Activated CD4-positive, alpha-beta T cell treated with anti-CD3 and anti-CD28 coated beads for 4 hours (primary cell): ENCODE measurements at regions not wholly inside any gene's neighbourhood (a gene's known extent, or its start where the extent isn't known, plus 50 kb on each side); places are given as distances from the start of the nearest gene placed in this dataset.
"Not testable (repeated sequence)": the region's sequence is repeated elsewhere in the genome, so short reads cannot be mapped to it uniquely, and the experiment has no call there.

Experiments used
- DNase-seq, 2 donors: peaks; one replicate each; pipeline ENCODE4 v3.0.0-alpha.2; 2020

DNA sequence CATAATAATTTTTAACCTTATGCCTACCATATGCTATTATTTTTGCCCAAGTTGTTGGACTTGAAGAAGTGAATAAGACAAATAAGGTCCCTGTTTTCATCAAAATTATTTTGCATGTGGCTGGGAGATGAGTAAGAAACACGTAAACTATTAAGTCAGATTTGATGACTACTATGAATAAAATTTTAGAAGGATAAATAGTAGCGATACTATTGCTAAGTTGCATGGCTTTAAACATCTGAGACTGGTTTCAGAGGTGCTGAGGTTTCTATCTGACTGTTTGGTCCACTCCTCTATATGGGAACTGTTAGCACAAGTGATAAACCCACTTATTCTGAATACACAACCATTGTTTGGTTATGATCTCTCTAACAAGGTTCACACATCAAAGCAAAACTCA, 674.3 kb upstream of the MDGA2 start:
- no peak for DNase-seq

DNA sequence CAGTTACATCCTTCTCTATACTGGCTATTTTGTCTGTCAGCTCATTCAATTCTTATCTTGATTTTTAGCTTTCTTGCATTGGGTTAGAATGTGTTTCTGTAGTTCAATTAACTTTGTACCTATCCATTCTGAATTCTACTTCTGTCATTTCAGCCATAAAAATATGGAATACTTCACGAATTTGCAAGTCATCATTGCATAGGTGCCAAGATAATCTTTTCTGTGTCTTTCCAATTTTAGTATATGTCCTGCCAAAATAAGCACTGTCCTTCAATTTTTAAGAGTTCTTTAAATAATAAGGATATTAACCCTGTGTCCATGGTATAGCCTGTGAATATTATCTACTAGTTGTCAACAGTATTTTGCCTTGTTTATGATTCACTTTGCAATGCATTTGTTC, 665.7 kb upstream of the MDGA2 start:
- no peak for DNase-seq

DNA sequence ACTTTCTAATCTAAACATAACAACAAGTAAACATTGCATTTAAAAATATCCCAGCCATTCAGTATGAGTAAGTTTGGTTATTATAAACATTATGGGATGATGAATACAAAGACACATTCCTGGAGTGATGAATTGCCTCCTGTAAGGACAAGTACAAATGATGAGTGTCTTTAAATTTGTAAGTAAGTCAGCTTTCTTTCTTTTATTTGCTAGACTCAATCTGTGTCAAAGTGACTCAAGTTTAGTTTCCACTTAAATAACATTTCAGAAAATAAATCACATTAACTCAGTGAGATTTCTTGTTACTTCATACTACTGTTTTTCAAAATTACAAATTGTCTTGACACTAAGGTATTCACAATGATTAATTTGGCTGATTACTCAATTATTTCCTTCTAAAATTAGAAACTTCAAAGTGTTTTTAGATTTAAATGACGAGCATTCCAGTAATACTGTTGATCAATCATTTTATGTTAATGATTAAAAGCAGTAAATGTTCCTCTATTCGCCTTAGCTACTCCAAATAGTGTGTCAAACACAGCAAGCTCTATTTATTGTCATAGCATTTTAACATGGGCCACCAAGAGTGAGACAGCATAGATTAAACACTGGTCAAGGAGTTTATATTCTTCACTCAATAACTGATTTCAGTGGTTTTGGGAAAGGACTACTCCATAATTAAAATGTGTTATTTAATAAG, 658.0 kb upstream of the MDGA2 start:
- no peak for DNase-seq

DNA sequence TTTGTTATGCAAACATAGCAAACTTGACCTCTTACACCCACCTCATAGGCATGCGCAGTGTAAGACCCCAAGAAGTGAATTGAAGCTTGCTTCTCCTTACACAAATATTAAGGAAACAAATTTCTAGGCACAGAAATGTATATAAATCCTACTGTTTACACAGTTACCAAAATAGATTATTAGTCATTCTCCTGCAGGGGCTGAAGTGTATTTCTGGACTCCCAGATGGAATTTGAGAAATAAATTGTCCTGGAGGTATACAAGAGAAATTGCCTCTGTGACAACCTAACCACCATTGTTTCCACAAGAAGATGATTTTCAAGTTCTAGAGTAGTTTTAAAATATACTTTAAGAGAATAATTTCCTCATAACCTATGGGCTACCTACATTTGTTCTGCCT, 656.0 kb upstream of the MDGA2 start:
- DNase-seq = no peak

DNA sequence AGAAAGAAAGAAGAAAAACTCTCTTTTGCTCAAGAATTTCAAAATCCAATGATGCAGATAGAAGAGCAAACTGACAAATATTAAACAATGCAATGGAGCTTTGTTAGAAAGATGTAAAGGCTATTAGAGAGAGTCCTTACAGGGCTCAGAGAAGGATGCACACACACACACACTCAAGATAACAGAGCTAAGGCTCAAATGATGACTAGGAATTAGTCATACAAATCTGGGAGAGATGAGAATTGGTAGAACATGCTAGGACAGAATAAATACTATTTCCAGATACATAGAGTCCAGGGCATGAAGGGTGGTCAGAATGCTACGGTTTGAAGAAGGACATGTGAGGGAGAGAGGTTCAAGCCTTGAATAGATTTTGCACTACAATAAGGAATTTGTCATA, 650.1 kb upstream of the MDGA2 start:
- DNase-seq = no peak

DNA sequence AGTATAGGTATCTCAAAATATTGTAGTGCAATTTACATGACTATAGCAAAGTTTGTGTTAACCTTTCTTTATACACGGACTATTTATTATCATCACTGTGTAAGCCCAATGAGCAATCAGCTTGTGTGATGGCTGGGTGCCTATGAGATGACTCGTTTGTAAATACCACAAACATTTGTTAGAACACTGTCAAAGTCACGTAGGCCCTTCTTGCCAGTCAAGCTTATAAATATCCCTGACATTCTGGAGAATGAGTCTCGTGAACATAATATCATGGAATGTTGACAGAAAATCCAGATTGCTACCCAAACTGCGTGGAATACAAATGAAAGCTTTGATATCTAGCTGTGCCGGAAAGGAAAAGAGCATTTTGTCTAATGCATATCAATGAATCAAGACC, 648.3 kb upstream of the MDGA2 start:
- DNase-seq = no peak

DNA sequence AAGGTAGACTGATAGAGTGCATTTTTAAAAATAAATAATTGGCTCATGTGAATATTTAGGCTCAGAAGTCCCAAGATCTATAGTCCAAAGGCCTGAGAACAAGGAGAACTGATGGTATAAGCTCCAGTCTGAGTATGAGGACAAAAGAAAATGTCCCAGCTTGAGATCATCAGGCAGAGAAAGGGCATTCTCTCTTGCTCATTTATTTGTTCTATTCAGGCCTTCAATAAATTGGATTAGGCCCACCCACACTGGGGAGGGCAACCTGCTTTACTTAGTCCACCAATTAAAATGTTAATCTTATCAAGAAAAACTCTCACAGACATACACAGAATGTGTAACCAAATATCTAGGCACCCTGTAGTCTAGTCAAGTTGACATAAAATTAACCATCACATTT, 644.4 kb upstream of the MDGA2 start:
- no peak for DNase-seq

DNA sequence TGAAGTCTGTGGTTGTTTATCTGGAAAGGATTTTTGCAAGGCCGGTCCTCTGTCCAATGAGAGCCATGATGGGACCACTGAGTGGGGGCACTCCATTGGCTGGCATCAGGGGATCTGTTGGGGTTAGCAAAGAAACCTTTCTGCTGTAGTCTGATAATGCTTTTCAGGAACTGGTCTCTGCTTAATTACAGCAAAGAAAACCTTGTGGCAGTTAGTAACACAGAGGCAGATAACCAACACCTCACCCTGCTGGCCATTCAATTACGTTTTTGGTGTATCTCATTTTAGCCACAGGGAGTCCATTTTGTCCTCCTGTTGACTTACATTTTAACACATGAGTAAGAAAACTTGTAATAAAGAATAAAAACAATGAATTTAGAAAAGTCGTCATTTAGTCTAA, 629.3 kb upstream of the MDGA2 start:
- no peak for DNase-seq

DNA sequence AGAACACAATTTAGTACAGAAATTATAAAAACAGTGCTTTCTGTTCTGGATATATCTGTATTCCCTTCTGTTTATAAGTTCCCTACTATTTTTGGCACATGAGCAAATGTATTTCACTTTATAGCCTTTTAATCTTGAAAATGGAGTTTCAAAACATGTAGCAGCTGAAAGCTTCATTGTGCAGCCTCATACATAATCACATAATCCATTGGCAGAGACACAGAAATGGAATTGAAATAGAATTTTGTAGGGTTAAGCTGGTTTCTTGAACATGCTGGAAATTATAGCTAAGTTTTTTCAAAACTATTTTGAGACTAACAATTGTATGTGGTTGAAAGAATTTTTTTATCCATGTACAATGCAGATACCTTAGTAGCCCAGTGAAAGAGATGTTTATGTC, 614.3 kb upstream of the MDGA2 start:
- DNase-seq = no peak

DNA sequence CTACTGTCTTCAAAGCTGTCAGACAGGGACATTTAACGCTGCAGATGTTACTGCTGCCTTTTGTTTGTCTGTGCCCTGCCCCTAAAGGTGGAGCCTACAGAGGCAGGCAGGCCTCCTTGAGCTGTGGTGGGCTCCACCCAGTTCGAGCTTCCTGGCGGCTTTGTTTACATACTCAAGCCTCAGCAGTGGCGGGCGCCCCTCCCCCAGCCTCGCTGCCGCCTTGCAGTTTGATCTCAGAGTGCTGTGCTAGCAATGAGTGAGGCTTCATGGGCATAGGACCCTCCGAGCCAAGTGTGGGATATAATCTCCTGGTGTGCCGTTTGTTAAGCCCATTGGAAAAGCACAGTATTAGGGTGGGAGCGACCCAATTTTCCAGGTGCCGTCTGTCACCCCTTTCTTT, 609.8 kb upstream of the MDGA2 start:
- not testable (repeated sequence) for DNase-seq

DNA sequence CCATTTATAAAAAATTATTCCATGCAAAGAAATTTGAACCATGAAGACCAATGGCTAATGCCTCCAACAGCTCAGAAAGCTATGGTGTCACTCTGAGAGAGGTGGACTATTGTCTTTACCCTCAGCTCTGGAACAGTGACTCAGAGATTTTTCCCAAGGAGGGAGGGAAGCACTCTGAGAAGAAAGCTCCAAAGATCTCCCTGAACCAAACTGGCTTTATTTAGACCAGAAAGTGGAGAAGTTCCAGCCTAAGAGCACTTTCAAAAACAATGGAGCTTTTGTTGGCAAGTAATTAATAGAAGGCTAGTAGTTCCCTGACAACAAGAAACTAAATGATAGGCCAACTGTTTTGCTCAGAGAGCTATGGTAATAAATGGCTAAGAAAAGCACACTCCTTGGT, 599.9 kb upstream of the MDGA2 start:
- no peak for DNase-seq

DNA sequence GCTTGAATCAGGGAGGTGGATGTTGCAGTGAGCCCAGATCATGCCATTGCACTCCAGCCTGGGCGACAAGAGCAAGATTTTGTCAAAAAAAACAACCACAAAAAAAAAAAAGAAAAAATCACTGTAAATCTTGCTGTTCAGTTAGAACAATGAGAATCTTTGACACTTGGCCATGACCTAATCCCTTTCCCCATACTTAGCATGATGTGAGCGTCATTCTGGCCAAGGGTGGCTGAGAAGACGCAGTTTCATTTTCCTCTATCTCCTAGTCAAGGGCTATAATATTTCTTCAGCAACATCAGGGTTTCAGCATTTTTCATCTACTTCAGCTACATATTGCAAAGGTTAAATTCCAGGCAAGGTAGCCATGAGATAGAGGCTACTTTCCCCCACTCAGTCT, 599.4 kb upstream of the MDGA2 start:
- DNase-seq = no peak

DNA sequence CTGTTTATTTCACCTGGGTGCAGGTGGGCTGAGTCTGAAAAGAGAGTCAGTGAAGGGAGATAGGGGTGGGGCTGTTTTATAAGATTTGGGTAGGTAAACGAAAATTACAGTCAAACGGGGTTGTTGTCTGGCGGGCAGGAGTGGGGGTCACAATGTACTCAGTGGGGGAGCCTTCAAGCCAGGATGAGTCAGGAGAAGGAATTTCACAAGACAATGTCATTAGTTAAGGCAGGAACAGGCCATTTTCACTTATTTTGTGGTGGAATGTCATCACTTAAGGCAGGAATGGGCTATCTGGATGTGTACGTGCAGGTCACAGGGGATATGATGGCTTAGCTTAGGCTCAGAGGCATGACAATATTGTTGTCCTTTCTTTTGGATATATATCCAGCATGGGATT, 592.5 kb upstream of the MDGA2 start:
- DNase-seq = not testable (repeated sequence)

DNA sequence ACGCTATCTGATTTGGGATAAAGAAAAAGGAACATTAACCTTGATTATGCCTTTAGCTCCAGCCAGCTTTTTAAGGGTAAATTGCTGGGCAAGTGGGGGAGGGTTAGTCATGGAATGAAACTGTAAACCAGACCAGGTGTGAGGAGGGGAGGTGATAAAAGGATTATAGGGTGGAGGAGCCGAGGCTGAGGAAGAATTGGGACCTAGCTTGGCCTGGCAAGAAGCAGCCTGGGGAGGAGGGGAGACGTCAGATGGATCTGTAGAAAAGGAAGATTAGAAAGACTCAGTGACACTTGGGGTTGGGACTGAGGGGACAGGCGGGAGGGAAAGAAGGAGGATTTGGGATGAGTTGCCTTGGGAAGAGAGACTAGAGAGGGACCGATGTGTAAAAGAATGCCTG, 590.8 kb upstream of the MDGA2 start:
- not testable (repeated sequence) for DNase-seq

DNA sequence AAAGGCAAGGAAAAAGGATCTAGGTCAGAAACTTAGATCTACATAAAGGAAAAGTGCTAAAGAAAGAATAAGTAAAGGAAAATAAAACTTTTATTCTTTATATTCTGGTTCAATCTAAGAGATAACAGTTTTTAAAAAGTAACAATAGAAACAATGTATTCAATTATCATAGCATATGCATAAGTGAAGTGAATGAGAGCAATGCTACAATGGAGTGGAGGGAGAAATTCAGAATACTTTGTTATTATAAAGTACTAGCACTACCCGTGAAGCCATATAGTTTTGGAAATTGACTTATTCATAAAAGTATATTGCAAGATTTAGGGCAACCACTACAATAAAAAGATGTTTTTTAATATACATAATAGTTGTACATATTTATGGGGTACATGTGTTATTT, 586.0 kb upstream of the MDGA2 start:
- DNase-seq = no peak

DNA sequence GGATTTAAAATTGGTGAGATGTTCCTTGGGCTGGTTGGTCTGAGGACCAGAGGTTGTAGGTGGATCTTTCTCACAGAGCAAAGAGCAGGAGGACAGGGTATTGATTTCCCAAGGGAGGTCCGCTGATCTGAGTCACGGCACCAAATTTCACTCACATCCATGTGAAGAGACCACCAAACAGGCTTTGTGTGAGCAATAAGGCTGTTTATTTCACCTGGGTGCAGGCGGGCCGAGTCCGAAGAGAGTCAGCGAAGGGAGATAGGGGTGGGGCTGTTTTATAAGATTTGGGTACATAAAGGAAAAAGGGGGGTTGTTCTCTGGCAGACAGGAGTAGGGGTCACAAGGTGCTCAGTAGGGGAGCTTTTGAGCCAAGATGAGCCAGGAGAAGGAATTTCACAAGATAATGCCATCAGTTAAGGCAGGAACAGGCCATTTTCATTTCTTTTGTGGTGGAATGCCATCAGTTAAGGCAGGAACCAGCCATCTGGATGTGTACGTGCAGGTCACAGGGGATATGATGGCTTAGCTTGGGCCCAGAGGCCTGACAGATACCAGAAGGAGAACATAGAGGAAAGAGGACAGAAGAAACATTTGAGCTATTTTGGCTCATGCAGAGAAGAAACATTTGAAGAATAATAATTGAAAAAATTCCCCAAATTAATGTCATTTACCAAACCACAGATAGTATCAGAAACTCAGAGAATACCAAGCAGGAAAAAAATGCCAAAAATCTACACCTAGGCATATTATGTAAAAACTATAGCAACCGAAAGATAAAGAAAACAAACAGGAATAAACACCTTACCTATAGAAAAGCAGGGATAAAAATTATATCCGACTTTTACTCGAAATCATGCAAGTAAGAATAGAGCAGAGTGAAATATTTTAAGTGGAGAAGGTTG, 585.2 kb upstream of the MDGA2 start:
- not testable (repeated sequence) for DNase-seq

DNA sequence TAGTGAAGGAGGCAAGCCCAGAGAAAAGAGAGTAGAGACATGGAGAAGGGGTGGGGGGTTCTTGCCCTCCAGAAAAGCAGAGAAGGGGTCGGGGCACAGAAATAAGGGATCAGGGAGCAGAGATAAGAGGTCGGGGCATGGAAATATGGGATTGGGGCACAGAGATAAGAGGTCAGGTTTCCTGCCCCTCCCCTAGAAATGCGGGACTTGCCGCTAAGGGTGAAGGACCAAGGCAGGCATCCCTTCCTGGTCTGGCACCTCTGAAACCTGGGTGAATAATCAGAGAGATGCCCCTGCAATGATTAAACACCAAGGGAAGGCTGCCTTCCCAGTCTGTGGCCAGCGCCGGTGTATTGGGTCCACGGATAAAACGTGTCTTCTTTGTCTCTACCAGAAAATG, 584.5 kb upstream of the MDGA2 start:
- DNase-seq = not testable (repeated sequence)

DNA sequence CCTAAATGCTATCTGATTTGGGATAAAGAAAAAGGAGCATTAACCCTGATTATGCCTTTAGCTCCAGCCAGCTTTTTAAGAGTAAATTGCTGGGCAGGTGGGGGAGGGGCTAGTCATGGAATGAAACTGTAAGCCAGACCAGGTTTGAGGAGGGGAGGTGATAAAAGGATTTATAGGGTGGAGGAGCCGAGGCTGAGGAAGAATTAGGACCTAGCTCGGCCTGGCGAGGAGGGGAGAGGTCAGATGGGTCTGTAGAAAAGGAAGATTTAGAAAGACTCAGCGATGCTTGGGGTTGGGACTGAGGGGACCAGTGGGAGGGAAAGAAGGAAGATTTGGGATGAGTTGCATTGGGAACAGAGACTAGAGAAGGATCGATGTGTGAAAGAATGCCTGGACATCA, 583.8 kb upstream of the MDGA2 start:
- not testable (repeated sequence) for DNase-seq

DNA sequence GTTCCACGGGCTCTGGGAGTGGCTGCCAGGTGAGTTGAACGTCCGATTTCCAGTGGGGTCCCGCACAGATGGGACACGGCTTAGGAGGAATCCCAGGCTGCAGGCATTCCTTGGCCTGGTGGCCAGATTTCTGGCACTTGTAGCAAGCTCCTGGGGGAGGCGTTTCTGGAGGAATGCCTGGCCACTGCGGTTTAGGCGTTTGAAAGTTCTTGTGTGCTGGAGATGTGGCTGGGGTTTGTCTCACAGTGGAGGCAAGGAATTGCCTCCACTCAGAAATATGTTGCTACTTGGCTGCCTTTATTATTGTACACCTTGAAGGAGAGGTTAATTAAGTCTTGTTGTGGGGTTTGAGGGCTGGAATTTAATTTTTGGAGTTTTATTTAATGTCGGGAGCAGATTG, 583.3 kb upstream of the MDGA2 start:
- DNase-seq = not testable (repeated sequence)

DNA sequence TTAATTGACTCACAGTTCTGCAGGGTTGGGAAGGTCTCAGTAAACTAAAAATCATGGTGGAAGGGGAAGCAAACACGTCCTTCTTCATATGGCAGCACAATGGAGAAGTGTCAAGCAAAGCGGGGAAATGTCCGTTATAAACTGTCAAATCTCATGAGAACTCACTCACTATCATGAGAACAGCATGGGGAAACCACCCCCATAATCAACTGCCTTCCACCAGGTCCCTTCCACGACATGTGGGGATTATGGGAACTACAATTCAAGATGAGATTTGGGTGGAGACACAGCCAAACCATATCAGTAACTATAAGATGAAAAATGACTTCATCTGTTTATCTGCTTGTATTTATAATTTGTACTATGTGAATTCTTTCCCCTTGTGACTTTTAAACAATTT, 577.6 kb upstream of the MDGA2 start:
- no peak for DNase-seq

DNA sequence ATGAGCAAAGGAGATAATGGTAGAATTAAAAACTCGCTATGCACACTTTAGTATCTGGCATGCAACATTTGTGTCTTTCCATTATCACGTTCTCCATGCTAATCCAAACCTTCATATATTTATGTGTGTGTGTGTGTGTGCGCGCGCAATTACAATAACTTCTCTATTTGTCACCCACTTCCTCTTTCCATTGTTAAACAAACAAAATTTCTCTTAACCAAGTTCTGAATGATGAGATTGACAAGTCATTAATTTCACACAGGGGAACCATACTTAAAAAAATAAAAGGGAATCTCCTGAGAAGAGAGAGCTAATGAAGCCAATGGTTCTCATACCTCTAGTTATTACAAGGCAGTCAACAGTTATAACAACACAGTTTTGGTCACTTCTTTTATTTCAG, 575.9 kb upstream of the MDGA2 start:
- no peak for DNase-seq

DNA sequence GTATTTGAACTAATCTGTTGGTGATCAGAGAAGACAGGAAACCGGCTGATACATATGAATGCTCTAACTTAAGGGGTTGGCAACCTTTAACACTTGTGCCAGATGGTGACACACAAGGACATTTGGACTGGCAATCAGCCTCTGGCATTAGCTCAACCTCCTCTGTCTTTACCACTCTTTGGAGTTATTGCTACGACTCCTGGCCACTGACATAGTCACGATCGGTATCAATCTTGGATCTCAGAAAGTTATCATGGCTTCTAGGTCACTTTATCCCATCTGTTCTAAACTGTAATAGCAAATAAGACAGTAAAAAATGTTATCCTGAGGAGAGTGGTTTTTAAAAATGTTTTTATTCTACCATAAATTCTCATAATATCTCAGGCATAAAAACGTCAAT, 575.2 kb upstream of the MDGA2 start:
- no peak for DNase-seq

DNA sequence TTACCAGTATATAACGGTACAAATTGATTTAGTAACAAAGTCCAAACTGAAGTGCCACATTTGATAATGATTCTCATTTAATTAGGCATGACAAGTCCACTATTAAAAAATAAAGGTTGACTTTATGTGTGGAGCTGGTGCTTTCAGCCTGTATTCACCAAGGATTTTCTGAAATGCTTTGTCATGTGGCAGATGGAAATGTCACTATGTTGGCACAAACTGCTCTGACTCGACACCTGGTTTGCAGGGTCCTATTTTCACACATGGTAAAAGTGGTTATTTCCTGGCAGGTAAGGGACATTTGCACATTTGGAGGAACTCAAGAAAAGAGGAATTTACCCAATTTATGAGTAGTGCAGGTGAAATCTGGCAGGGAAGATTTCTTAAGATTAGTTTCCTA, 572.6 kb upstream of the MDGA2 start:
- no peak for DNase-seq

DNA sequence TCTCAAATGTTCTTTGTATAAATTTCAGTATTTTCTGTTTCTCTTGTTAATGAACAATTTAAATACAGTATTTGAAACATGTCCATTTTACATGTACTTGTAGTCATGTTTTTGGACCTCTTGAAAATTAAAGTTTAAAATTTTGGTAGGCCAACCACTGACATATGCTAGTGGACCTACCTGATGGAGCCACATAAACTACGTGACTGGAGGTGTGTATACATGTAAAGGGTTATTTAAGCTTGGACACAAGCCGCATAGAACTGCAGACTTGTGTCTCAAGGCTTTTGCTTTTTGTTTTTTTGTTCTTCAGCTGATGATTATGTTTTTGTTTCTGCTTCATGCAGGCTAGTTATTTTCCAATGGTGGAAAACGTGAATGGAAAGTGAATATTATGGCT, 568.5 kb upstream of the MDGA2 start:
- no peak for DNase-seq

DNA sequence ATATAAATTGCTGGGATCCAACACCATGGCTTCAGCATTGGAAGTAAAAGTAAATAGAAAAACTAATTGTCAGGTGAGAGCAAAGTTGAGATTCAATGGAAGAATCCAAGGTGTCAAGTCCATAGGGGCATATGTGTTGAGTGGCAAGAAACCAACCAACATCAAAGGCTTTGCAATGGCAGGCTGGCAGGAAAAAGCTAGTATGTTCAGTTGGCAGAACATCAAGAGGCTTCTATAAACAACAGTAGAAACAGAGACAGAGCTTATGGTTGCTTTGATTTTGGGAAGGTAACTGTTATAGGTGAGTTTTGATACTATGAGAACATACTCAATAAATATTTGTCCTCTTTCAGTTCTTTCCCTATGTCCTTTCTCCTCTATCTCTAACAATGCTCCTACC, 553.7 kb upstream of the MDGA2 start:
- no peak for DNase-seq
